Neural progenitor cell (in vitro differentiated cells): ENCODE measurements at regions not wholly inside any gene's neighbourhood (a gene's known extent, or its start where the extent isn't known, plus 50 kb on each side); places are given as distances from the start of the nearest gene placed in this dataset.

Experiments
- DNase-seq: peaks from one replicate; pipeline ENCODE4 v3.0.0-alpha.2; 2016; ENCODE audit warnings: low spot score
- H2AFZ ChIP-seq: fragments of 200-600 bp; sonication (generic); replicated peaks from 2 replicates; pipeline ENCODE4 v1.6.1; 2016; ENCODE audit warnings: antibody characterized with exemption
- H3F3A ChIP-seq: fragments of 200-600 bp; sonication (generic); 2 replicates; pipeline ENCODE4 v1.6.1; 2016; ENCODE audit warnings: antibody characterized with exemption, low read depth
- H3K27ac ChIP-seq: fragments of 200-600 bp; sonication (generic); 2 replicates; pipeline ENCODE4 v1.5.1; 2016; ENCODE audit warnings: mild to moderate bottlenecking
- H3K27me3 ChIP-seq: fragments of 200-600 bp; sonication (generic); 2 replicates; pipeline ENCODE4 v1.6.1; 2016; ENCODE audit warnings: mild to moderate bottlenecking, moderate library complexity
- H3K36me3 ChIP-seq: fragments of 200-600 bp; sonication (generic); 2 replicates; pipeline ENCODE4 v1.5.1; 2016
- H3K4me1 ChIP-seq: fragments of 200-600 bp; sonication (generic); 2 replicates; pipeline ENCODE4 v1.6.1; 2016; ENCODE audit warnings: mixed run types
- H3K4me2 ChIP-seq: fragments of 200-600 bp; sonication (generic); 2 replicates; pipeline ENCODE4 v1.6.1; 2016
- H3K4me3 ChIP-seq: fragments of 200-600 bp; sonication (generic); 2 replicates; pipeline ENCODE4 v1.5.1; 2016
- H3K79me2 ChIP-seq: fragments of 200-600 bp; sonication (generic); 2 replicates; pipeline ENCODE4 v1.6.1; 2016; ENCODE audit warnings: low read depth
- H3K9ac ChIP-seq: fragments of 200-600 bp; sonication (generic); 2 replicates; pipeline ENCODE4 v1.6.1; 2016
- H3K9me3 ChIP-seq: fragments of 200-600 bp; sonication (generic); 2 replicates; pipeline ENCODE4 v1.5.1; 2016; ENCODE audit warnings: low read depth
- H4K20me1 ChIP-seq: fragments of 200-600 bp; sonication (generic); 2 replicates; pipeline ENCODE4 v1.6.1; 2016; ENCODE audit warnings: low read depth
- H3K27ac Mint-ChIP-seq: 3 replicates; pipeline ENCODE4 v1.8.0; 2021; ENCODE audit warnings: mixed read lengths
- H3K27me3 Mint-ChIP-seq: 2 replicates; pipeline ENCODE4 v1.8.0; 2022; ENCODE audit warnings: low read depth, mild to moderate bottlenecking, inconsistent platforms, moderate library complexity, mixed read lengths; ENCODE audit not compliant: insufficient read depth
- H3K36me3 Mint-ChIP-seq: 3 replicates; pipeline ENCODE4 v1.8.0; 2021; ENCODE audit warnings: mixed read lengths
- H3K4me1 Mint-ChIP-seq: 3 replicates; pipeline ENCODE4 v1.8.0; 2021; ENCODE audit warnings: mixed read lengths
- H3K4me3 Mint-ChIP-seq: 3 replicates; pipeline ENCODE4 v1.8.0; 2021; ENCODE audit warnings: mild to moderate bottlenecking, moderate library complexity, mixed read lengths
- H3K9me3 Mint-ChIP-seq: 3 replicates; pipeline ENCODE4 v1.8.0; 2020; ENCODE audit warnings: mixed read lengths
- CTCF ChIP-seq: fragments of 200-600 bp; sonication (generic); IDR thresholded peaks from 2 replicates; pipeline ENCODE4 v1.5.1; 2017; ENCODE audit warnings: antibody characterized with exemption, mild to moderate bottlenecking
- EZH2 ChIP-seq: fragments of 200-600 bp; sonication (generic); IDR thresholded peaks from 2 replicates; pipeline ENCODE4 v1.6.1; 2017; ENCODE audit warnings: antibody characterized with exemption, mild to moderate bottlenecking, moderate library complexity
- EZH2phosphoT487 ChIP-seq: fragments of 200-600 bp; sonication (generic); IDR thresholded peaks from 2 replicates; pipeline ENCODE4 v1.6.1; 2017; ENCODE audit warnings: antibody characterized with exemption

- H3K9ac ChIP-seq, result no peak overlapping the region
- H3F3A ChIP-seq, result no peaks in the 10 kb centered on the region
- TF ChIP-seq EZH2 (no peak), EZH2phosphoT487 (no peak), CTCF (no peak)
- no peaks in the 10 kb centered on the region for H3K27me3 Mint-ChIP-seq
- H3K36me3 ChIP-seq, result no peaks in the 10 kb centered on the region
- no peaks in the 10 kb centered on the region for H3K9me3 ChIP-seq
- no peak overlapping the region for H3K4me2 ChIP-seq
- H3K4me3 ChIP-seq, result no peak overlapping the region
- H4K20me1 ChIP-seq, result no peaks in the 10 kb centered on the region
- peaks cover 15% of the 10 kb centered on the region for H3K4me1 Mint-ChIP-seq
- no peaks in the 10 kb centered on the region for H3K27me3 ChIP-seq
- no peaks in the 10 kb centered on the region for H3K36me3 Mint-ChIP-seq
- H3K79me2 ChIP-seq, result no peaks in the 10 kb centered on the region
- H3K27ac Mint-ChIP-seq, result no peak overlapping the region
- no peak for DNase-seq
- H3K9me3 Mint-ChIP-seq, result peaks cover 4% of the 10 kb centered on the region
- no peak overlapping the region for H3K27ac ChIP-seq
- H3K4me3 Mint-ChIP-seq, result no peak overlapping the region
- H3K4me1 ChIP-seq, result no peaks in the 10 kb centered on the region
- no peak overlapping the region for H2AFZ ChIP-seq
Observed at GRCh38 chr14:101000711-101001250, 97.3 kb upstream of the RTL1 start.

GRCh38 chr14:101001311-101002069, 98.0 kb upstream of the RTL1 start:
- no peak overlapping the region for H3K4me2 ChIP-seq
- H4K20me1 ChIP-seq, result no peaks in the 10 kb centered on the region
- H3K27ac ChIP-seq, result no peak overlapping the region

GRCh38 chr14:101002738-101003137, 99.2 kb upstream of the RTL1 start:
- no peak overlapping the region for H3K27ac ChIP-seq
- Mint-ChIP-seq H3K9me3 (peaks cover 4% of the 10 kb centered on the region), H3K27me3 (no peaks in the 10 kb centered on the region), H3K4me3 (no peak overlapping the region), H3K27ac (no peak overlapping the region), H3K4me1 (peaks cover 15% of the 10 kb centered on the region), H3K36me3 (no peaks in the 10 kb centered on the region)
- H3K4me1 ChIP-seq, result no peaks in the 10 kb centered on the region
- H3K36me3 ChIP-seq, result no peaks in the 10 kb centered on the region
- no peak overlapping the region for H3K4me2 ChIP-seq
- no peaks in the 10 kb centered on the region for H3K27me3 ChIP-seq
- H3K4me3 ChIP-seq, result no peak overlapping the region
- no peak for TF ChIP-seq EZH2
- TF ChIP-seq EZH2phosphoT487, result no peak
- DNase-seq, result no peak
- no peaks in the 10 kb centered on the region for H3K79me2 ChIP-seq
- H3K9ac ChIP-seq, result no peak overlapping the region
- H3F3A ChIP-seq, result no peaks in the 10 kb centered on the region
- H3K9me3 ChIP-seq, result no peaks in the 10 kb centered on the region
- H2AFZ ChIP-seq, result no peak overlapping the region
- no peaks in the 10 kb centered on the region for H4K20me1 ChIP-seq

More at GRCh38 chr14:101001311-101002069, 98.0 kb upstream of the RTL1 start:
- H3K27ac Mint-ChIP-seq, result no peak overlapping the region
- Histone ChIP-seq H3K9me3 (no peaks in the 10 kb centered on the region), H2AFZ (no peak overlapping the region), H3F3A (no peaks in the 10 kb centered on the region), H3K79me2 (no peaks in the 10 kb centered on the region), H3K36me3 (no peaks in the 10 kb centered on the region), H3K4me1 (no peaks in the 10 kb centered on the region), H3K9ac (no peak overlapping the region), H3K4me3 (no peak overlapping the region), H3K27me3 (no peaks in the 10 kb centered on the region)
- H3K9me3 Mint-ChIP-seq, result peaks cover 4% of the 10 kb centered on the region
- no peak for DNase-seq
- H3K4me1 Mint-ChIP-seq, result peaks cover 15% of the 10 kb centered on the region
- no peak overlapping the region for H3K4me3 Mint-ChIP-seq
- no peaks in the 10 kb centered on the region for H3K36me3 Mint-ChIP-seq
- no peaks in the 10 kb centered on the region for H3K27me3 Mint-ChIP-seq
- TF ChIP-seq EZH2 (no peak), EZH2phosphoT487 (no peak), CTCF (no peak)

GRCh38 chr14:101004176-101004575, 100.7 kb upstream of the RTL1 start:
- no peak overlapping the region for H3K27ac ChIP-seq
- H3K9me3 ChIP-seq, result no peaks in the 10 kb centered on the region
- H3K79me2 ChIP-seq, result no peaks in the 10 kb centered on the region
- no peak overlapping the region for H3K4me2 ChIP-seq
- Mint-ChIP-seq H3K27me3 (no peaks in the 10 kb centered on the region), H3K9me3 (peaks cover 4% of the 10 kb centered on the region), H3K36me3 (no peaks in the 10 kb centered on the region), H3K4me1 (peaks cover 15% of the 10 kb centered on the region), H3K4me3 (no peak overlapping the region), H3K27ac (no peak overlapping the region)
- H4K20me1 ChIP-seq, result no peaks in the 10 kb centered on the region
- no peak overlapping the region for H3K9ac ChIP-seq
- no peaks in the 10 kb centered on the region for H3K4me1 ChIP-seq
- no peaks in the 10 kb centered on the region for H3K27me3 ChIP-seq
- no peaks in the 10 kb centered on the region for H3K36me3 ChIP-seq
- TF ChIP-seq CTCF (no peak), EZH2phosphoT487 (no peak), EZH2 (no peak)
- no peak for DNase-seq
- H3K4me3 ChIP-seq, result no peak overlapping the region
- H2AFZ ChIP-seq, result no peak overlapping the region
- no peaks in the 10 kb centered on the region for H3F3A ChIP-seq
